H4 (cell line): ENCODE measurements at regions not wholly inside any gene's neighbourhood (a gene's known extent, or its start where the extent isn't known, plus 50 kb on each side); places are given as distances from the start of the nearest gene placed in this dataset.

Experiments used
- DNase-seq: peaks from one replicate; pipeline ENCODE4 v3.0.0-alpha.2; 2015; ENCODE audit warnings: low spot score

DNA sequence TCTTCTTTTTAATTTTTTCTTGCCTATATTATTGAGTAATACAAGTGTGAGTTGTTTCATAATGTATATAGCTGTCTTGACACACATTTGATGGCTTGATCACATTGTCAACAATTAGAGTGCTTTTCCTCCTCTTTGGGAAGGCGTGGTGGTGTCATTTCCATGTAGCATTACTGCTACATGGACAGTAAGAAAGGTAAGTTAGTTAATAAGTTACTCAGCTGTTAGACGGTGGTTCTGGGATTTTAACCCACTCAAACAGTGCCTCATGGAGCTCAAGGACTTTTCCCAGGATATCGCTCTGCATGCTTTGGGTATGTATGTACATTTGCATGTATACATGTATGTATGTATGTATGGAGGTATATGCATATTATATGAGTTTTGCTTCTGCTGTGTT is 94.6 kb downstream of the HAPSTR1 start:
- no peak for DNase-seq

DNA sequence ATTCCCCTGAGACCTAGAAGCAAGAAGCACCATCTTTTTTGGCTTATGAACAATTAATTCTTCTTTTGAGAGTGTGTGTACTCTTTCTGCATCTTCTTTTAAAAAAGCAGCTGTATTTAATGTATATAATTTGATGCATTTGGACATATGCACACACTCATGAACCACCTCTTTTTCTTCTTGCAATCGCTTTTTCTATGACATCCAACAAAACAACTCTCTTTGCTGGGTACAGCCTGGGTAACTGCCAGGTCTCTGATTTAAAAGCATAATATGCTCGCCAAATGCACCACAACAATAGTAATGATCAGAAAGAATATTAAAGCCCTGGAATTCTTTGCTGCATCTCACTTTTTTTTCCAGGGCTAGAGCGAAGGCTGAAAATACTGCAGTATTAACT is 97.3 kb downstream of the HAPSTR1 start:
- DNase-seq = no peak

DNA sequence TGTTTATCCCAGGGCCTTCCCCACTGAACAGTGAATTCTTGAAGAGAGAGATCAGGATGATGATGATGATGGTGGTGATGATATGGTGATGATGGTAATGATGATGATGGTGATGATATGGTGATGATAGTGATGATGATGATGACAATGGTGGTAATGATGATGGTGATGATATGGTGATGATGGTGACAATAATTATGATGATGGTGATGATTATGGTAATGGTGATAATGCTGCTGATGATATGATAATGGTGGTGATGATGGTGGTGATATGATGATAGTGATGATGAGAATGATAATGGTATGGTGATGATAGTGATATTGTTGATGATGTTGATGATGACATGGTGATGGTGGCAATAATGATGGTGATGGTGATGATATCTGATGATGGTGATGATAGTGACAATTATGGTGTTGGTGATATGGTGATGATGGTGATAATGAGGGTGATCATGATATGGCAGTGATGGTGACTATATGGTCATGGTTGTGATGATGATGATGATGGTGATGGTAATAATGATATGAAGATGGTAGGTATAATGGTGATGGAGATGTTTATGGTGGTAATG is 99.9 kb downstream of the HAPSTR1 start:
- DNase-seq = no peak

DNA sequence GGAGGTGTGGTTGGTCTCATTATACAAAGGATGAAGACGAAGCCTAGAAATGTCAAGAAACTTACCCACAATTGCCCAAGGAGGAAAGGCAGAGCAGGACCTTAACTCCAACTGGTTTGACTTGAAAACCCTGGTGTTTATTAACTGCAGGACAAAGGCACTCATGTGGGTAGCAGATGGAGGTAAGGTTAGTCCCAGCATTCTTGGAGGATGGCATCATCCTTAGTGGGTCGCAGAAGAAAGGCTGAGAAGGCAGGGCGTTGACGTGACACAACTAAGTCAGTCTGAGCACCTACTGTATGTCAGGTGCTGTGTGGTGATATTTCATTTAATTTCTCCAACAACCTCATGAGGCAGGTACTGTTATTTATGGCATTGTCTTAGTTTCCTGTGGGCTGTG is 101.3 kb downstream of the HAPSTR1 start:
- peak; percentile 33 for DNase-seq

DNA sequence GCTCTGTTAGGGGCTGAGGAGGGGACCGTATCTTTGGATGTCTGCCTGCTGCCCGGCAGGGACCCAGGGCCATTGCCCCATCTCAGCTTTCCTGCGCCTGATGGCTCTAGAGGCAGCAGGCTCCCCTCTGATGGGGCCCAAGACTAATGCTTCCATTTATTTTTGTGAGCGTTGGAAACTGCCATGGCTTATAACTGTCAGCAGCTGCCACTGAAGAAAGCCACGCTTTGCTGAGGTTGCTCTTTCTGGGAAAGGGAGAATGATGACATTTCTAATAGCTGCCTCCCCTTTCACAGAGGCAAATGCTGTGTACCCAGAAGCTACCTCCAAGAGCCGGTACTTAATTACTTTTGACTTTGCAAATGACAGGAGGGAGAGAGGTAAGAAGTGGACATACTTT is 103.8 kb downstream of the HAPSTR1 start:
- DNase-seq = no peak

DNA sequence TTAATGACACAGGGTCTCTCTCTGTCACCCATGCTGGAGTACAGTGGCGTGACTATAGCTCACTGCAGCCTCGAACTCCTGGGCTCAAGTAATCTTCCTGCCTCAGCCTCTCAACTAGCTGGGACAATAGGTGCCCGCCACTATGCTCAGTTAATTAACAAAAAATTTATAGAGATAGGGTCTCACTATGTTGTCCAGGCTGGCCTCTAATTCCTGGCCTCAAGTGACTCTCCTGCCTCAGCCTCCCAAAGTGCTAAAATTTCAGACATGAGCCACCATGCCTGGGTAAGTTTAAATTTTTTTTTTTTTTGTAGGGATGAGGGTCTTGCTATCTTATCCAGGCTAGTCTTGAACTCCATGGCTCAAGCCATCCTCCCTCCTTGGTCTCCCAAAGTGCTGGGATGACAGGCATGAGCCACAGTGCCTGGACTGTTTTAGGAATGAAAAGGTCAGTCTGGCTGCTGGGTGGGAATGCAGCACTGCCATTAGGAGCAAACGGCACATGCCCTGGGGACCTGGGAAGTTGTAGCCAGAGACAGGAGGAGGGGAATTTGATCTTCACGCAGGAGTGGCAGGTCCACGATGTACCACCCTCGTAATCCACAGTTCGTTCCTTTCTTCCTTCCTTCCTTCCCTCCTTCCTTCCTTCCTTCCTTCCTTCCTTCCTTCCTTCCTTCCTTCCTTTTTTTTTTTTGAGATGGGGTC is 106.7 kb downstream of the HAPSTR1 start:
- no peak for DNase-seq

DNA sequence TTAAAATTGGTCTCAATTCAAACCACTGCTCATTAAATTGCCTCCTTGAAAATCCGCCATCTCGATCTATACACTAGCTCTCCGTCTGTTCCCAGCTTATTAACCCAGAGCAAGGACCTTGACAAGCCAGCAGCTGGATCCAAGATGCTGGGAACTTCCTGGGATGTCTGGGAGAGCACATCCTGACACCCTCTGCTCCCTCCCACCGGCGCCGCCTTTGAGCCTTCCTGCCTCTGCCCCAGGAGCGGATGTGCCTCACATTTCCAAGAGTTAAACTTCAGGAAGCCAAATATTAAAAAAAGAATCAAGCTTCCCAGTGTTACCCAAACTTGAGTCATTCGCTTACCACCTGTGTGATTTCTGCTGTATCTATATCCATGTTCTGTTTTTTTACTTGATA is 107.9 kb downstream of the HAPSTR1 start:
- no peak for DNase-seq

DNA sequence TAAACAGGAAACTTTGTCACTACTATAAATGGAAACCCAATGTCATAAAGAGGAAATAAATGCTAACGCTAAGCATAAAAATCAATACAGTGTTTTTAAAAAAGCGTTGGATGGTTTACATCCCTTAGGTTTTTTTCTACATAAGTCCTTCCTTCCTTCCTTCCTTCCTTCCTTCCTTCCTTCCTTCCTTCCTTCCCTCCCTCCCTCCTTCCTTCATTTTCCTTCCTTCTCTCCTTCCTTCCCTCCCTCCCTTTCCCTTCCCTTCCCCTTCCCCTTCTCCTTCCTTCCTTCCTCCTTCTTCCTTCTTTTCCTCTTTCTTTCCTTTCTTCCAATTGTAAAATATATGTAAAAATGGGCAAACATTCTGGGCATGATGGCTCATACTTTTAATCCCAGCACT is 108.3 kb downstream of the HAPSTR1 start:
- DNase-seq = no peak

DNA sequence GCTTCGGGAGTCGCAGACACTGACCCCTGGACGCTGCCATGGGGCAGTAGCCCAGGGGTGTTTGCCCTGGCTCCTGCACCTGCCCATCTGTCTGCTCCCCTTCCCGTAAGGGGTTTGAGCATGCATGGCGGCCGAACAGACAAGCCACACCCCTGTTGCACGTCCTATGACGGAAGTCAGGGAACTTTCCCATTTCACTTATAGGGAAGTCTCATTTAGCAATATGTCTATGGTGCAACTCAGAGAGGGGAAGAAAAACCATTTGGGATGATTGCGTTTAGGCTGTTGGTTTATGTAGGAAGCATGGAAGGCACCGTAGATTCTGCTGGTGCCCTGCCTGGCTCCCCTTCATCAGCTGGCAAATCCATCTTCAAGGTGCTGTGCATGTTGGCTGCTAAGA is 112.5 kb downstream of the HAPSTR1 start:
- no peak for DNase-seq

DNA sequence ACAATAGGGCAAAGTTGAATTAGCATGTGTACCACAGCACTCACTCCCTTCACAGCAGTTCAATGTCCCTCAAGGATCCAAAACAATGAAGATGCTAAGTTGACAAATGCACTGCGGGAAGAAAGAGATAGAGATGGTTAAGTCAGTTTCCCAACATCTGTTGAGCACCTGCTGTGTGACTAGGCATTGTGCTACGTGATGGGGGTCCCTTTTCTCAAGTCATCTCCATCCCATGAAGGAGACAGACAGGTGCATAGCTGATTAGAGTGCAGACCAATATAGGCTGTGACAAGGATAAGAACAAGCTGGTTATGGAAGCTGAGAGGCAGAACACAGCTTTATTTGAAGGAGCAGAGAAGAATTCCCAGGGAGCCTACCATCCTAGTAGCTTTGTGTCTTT is 114.2 kb downstream of the HAPSTR1 start:
- no peak for DNase-seq

DNA sequence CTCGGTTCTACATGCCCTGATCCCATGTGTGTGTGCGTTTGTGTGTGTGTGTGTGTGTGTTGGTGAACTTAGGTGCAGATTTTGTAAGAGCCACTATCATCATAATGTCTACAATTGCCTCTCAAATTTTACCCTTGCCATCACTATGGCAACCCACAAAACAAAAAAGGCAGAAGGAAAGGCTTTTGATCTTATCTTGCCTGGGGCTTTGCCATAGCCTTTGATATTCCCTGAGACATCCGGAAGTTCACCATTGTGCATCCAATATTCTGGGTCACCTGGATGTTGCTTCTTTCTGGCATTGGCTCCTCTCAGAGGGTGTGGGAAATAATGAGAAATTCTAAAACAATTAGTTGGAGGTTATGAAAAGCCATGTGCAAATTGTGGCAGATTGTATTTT is 114.7 kb downstream of the HAPSTR1 start:
- DNase-seq = no peak

DNA sequence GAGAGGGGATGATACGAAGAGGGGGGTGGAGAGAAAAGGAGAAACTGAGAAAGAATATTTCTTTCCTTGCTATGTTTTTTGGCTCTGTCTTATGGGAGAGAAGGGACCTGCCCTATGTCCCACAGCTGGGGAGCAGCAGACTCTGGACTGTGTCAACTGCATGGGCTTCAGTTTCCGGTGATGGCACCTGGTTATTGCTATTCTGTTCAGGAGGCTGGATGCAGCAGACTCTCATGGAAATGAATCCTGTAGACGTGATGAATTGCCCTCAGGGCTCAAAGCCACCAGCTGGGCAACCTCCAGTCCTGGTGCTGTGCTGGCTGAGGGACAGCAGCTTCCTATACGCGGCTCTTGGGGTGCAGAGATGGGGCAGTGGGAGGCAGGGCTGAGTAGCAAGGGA is 121.2 kb downstream of the HAPSTR1 start:
- DNase-seq = no peak

DNA sequence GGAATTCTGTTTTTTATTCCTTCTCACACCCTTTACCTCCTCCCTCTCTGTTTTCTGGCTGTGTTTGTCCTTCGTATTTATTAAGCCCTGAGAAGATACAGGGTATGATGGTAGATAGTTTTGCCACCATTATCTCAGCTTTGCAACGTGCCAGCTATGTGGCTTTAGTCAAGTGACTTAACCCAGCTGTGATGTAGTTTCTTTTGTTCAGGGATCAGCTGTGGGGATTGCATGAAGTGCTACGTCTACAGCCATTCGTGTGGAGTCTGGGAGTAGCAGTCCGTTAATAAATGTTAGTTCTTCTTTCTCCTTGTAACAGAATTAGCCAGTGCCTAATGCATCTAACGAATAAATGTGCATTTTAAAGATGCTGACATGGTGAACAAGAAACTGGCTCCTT is 128.4 kb downstream of the HAPSTR1 start:
- DNase-seq = no peak

DNA sequence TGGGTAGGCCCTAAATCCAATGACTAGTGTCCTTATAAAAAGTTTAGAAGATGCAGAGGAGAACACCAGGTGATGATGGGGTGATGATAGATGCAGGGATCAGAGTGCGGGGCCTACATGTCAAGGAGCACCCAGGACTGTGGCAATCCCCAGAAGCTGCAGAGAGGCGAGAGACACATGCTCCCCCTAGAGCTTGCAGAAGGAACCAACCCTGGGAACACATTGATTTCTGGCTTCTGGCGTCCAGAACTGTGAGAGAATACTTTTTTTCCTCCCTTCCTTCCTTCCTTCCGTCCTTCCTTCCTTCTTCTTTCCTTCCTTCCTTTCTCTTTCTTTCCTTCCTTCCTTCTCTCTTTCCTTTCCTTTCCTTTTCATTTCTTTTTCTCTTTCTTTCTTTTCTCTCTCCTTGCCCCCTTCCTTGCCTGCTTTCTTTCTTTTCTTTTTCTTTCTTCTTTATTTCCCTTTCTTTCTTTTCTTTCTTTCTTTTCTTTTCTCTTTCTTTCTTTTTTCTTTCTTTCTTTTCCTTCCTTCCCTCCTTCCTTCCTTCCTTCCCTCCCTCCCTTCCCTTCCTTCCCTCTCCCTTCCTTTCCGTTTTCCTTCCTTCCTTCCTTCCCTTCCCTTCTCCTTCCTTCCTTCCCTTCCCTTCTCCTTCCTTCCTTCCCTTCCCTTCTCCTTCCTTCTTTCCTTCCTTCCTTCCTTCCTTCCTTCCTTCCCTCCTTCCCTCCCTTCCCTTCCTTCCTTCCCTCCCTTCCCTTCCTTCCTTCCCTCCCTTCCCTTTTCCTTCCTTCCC is 134.3 kb downstream of the HAPSTR1 start:
- no peak for DNase-seq

DNA sequence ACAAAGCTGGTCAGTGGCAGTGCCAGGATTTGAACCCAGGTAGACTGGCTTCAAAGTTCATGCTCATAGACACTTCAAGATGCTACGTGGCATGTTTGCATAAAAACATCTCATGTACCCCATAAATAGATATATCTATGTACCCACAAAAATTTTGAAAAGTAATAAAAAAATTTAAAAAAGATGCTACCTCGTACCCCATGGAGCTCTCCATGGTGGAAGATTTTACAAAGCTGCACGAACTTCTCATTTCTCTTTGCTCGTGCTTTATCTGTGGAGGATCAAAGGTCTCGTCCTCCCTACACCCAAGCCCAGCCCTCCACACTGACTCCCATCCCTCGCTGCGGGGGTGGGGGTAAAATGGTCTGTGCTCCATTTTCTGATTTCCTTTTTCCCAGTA is 135.5 kb downstream of the HAPSTR1 start:
- DNase-seq = no peak

DNA sequence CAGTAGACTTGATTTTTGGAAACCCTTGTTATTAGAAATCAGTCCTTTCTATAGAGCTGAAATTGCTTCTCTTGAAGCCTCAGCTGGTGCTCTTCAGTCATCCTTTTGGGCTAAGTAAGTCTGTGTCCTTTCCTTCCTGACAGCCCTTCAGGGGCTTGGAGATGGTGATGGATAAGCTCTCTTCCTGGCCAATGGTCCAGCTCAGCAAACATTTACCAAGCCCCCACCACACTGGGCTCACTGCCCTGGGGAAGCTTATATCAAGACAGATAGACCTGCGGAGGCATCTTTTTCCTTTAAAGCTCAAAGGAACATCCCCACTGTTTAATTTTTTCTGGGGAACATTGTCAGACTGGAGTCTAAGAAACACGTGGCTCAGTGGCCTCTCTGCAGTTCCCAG is 139.6 kb downstream of the HAPSTR1 start:
- no peak for DNase-seq

DNA sequence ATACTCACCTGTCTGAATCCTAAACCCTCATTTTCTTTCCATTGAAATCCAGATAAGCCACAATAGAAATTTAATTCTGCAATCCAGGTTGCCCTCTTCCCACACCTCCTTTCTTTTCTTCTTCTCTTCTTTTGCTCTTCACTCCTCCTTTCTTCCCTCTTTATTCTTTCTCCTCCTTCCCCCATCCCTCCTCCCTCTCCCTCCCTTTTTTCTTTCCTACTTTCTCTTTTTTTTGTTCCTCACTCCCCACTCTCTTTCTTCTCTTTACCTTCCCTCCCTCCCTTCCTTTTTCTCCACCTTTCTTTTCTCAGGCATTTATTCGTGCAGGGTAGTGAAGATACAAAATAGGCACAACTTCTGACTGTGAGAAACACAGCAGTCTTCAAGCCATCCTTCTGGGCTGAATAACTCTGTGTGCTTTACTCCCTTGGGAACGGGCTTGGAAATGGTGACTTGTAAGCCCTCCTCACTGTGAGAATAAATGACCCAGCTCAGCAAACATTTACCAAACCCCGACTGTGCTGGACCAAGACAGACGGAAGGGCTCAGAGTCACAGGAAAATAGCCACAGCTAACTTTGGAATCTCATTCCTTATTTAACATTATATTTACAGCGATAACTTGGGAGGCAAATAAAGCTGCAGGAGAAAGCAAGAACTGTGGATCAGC is 140.8 kb downstream of the HAPSTR1 start:
- DNase-seq = no peak

DNA sequence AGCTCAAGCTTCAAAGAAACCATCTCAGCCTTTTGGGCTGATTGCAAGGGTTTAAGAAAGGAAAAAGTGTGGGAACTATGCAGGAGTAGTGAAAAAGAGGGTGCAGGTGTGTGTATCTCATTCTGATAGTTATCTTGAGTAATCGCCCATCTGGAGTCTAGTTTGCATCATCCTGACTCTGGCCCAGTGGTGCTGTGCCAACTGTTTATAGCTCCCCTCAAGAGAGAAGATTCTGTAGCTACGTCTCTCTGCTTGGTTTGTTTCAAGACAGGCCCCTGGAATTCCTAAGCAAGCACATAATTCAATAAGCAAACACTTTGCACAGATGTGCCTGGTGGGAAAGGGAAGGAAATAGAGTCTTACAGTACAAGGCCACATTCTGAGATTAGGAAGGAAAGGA is 144.4 kb downstream of the HAPSTR1 start:
- no peak for DNase-seq

DNA sequence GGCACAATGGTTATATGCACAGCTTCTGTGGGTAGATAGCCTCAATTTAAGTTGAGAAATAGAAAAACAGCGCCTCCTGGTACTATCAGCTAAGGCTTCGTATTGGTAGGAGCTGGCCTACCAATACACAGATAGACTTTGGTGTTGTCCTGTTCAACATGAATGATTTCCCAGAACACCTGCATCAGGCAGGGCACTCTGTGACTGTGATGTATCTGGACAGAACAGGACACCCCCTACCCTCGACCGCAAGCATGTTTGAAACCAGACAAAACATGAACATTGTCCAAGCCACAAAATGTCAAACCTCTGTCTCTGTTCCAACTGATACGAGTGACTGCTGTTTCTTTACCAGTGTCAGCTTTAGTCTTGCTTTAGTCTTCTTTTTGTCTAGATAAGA is 144.9 kb downstream of the HAPSTR1 start:
- no peak for DNase-seq

DNA sequence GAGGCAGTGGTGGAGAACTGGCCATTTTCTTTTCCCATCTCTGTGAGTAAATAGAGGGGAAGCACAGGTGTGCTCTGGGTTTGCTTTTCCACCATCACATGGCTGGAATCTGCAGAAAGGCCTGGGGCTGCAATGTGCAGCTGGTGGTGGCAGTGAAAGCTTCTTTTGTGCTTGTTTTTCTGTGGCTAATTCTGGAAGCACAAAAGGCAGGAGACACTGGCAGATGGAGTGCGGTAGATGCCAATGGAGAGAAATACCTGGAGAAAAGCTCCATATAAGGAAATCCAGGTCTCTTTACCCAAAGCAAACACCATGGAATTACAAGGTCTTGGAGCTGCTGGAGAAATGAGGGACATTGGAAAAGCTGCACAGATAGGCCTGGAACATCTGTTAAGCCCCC is 146.9 kb downstream of the HAPSTR1 start:
- no peak for DNase-seq

DNA sequence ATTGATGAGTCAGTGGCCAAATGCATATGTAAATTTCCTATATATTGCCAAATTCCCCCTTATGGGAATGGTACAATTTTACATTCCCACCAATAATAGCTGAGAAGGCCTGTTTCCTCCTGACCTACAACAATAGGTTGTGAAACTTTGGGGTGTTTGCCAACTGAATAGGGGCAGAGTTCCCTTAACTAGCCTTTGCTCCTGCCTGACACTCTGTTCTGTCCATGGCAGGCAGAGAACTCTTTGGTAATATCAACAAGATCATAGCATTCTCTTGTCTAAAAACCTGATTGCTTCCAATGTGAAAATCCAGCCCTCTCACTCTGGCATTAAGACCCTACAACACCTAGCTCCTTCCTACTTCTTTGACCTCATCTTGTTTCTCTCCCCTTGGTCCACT is 149.7 kb downstream of the HAPSTR1 start:
- DNase-seq = no peak

DNA sequence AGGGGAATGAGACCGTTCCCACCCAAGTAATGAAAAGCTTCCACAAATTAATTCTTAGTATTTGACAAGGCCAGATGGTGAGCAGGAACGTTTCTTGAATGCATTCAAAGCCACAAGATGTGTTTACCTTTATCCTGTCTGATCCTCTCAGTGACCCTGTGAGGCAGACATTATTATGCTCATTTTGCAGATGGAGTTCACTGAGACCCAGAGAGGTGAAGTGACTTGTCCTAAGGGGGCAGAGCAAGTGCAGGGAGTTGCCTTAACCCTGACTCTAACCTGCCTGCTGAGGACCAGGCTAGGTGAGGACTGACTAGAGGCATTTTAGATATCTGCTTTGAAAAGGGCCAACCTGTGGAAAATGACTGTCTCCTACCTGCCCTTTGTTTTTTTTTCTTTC is 156.7 kb downstream of the HAPSTR1 start:
- no peak for DNase-seq

DNA sequence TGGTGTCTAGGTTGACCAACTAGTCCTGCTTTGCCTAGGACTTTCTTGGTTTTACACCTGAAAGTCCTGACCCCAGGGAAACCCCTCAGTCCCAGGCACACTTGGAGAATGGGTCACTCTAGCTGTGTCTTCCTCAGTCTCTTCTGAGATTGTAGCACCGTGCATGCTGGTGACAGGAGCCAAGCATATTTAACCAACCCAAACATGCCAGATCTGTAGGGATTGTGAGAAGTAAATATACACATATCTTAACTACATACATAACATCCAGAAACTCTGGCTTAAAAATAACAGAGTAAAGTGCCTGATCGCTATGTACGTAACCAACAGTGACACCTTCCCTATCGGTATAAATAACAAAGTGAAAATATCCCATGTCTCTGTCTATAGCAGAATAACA is 158.1 kb downstream of the HAPSTR1 start:
- no peak for DNase-seq
